Right atrium auricular region (tissue), 2 donors: ENCODE measurements at regions not wholly inside any gene's neighbourhood (a gene's known extent, or its start where the extent isn't known, plus 50 kb on each side); places are given as distances from the start of the nearest gene placed in this dataset.
A peak's percentile ranks its signal among the peaks of the same experiment; 100 is the strongest.
"Not testable (repeated sequence)": the region's sequence is repeated elsewhere in the genome, so short reads cannot be mapped to it uniquely, and the experiment has no call there.

ENCODE experiments used
- DNase-seq: peaks from one replicate; pipeline ENCODE4 v3.0.0-alpha.2; 2019; ENCODE audit warnings: low spot score
- H3K27ac ChIP-seq, 2 donors: fragments of 200-600 bp; sonication (generic); 1 replicate in 1 of 2; 2 replicates in 1 of 2; pipeline ENCODE4 v1.5.1; 2016 to 2019
- H3K27me3 ChIP-seq, 2 donors: fragments of 200-600 bp; sonication (generic); one replicate each; pipeline versions ENCODE4 v1.5.1 to v1.6.0; 2017 to 2019
- H3K36me3 ChIP-seq: fragments of 200-600 bp; sonication (generic); one replicate; pipeline ENCODE4 v1.5.1; 2016
- H3K4me1 ChIP-seq, 2 donors: fragments of 200-600 bp; sonication (generic); one replicate each; pipeline versions ENCODE4 v1.5.1 to v1.6.0; 2017 to 2019
- H3K4me3 ChIP-seq, 2 donors: fragments of 200-600 bp; sonication (generic); 1 replicate in 1 of 2; 2 replicates in 1 of 2; pipeline ENCODE4 v1.5.1; 2017 to 2019; ENCODE audit warnings: mild to moderate bottlenecking in 1 of 2, moderate library complexity in 1 of 2
- H3K9me3 ChIP-seq, 2 donors: fragments of 200-600 bp; sonication (generic); one replicate each; pipeline ENCODE4 v1.5.1; 2019

DNA sequence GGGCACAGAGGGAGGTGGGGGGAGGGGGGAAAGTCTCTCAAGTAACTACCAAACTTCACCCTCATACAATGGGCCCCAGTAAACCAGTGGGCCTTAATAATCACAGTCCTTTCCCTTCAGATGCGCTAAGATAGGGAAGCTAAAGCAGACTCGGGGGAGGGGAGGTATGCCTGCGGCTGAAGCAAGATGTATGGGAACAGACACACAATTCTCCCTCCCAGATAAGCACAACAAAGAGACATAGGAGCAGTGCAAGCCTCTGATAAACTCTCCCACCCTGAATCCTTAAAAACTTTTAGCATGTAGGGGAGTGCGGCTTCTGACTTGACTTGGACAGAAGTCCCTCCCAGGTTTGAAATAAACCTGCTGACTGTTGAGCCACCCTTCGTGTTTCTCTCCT lies 54.7 kb downstream of the PROP1 start:
- not testable (repeated sequence) for H3K9me3 ChIP-seq, H3K4me1 ChIP-seq, H3K36me3 ChIP-seq, DNase-seq, H3K4me3 ChIP-seq, H3K27ac ChIP-seq, H3K27me3 ChIP-seq

DNA sequence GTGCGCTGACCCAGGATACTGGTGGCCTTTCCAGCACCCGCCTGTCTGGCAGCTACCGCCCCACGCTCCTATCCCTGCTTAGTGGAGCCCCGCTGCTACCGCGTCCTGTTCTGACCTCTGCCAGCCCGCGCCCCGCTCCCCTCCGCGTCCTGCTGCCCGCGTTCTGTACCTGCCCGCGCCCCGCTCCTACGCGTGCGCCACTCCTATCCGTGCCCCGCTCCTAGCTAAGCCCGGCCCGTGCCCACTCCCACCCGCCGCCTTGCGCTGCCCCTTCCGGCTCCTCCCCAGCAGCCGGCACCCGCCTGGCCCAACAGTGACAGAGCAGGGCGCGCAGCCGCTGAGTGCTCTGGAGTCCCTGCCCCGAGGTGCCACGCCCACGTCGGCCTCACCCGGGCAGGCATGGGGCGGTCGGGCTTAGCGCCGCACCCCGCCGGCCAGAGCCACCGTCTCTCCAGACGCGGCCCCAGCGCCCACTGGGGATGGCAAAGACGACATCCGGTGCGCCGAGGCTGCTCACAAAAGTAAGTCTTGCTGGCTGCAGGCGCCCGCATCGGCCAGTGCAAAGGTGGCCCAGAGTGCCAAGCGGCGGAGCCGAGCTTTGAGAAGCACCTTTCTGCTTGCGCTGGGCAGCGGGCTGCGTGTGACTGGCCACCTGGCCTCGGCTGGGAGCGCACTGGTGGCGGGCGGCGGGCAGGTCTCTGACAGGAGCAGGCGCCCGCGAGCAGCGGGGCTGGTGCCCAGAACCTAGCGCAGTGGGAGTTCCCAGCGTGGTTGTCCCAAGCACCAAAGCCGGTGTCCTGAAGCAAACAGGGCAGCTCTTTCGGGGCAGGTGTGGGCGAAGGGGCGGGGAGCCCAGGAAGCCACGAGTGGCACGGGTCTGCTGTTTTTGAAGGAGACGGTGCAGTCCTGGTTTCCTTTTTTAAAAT lies 56.5 kb downstream of the PROP1 start:
- H3K9me3 ChIP-seq, H3K36me3 ChIP-seq, H3K4me1 ChIP-seq, H3K27ac ChIP-seq, DNase-seq, H3K27me3 ChIP-seq: not testable (repeated sequence)
- peak overlapping the region in 1 of 2 donors; percentile 42 for H3K4me3 ChIP-seq

DNA sequence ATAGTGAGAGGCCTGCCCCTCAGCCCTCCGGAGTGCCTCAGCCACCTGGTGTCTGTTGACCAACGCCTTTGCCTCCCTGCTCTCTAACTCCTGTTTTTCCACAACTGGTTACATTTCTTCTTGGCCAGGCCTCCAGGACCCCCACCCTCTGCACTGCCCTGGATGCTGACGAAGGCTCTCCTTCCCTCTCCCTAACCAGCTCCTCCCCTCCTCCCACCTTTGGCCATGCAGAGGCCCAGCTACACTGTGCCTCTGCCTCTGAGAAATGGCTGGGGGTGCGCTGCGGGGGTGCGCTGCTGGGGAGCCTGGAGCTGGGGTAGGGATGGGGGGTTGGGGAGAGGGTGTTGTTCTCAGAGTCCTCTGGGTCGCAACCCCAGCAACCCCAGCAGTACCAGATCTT lies 57.3 kb downstream of the PROP1 start:
- DNase-seq, H3K36me3 ChIP-seq, H3K27ac ChIP-seq, H3K4me3 ChIP-seq, H3K9me3 ChIP-seq, H3K4me1 ChIP-seq, H3K27me3 ChIP-seq: not testable (repeated sequence)

DNA sequence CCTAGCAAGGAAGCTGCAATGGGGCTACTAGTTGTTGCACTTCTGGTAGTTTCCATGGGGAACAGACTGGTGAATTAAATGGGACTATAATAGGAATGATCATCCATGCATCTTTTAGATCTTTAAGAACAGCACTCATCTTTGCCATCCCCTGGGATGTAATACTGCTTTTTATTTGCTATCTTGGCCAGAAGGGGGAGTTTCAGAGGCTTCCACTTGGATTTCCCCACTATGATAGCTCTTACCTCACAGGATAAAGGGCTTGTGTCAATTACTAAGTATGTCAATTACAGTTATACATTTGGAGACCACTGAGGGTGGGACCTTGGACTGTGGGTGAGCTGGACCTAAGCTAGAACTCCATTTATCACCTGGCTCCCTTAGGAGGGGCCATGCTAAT lies 61.8 kb downstream of the PROP1 start:
- not testable (repeated sequence) for DNase-seq, H3K36me3 ChIP-seq, H3K4me3 ChIP-seq, H3K27ac ChIP-seq, H3K27me3 ChIP-seq, H3K4me1 ChIP-seq, H3K9me3 ChIP-seq

DNA sequence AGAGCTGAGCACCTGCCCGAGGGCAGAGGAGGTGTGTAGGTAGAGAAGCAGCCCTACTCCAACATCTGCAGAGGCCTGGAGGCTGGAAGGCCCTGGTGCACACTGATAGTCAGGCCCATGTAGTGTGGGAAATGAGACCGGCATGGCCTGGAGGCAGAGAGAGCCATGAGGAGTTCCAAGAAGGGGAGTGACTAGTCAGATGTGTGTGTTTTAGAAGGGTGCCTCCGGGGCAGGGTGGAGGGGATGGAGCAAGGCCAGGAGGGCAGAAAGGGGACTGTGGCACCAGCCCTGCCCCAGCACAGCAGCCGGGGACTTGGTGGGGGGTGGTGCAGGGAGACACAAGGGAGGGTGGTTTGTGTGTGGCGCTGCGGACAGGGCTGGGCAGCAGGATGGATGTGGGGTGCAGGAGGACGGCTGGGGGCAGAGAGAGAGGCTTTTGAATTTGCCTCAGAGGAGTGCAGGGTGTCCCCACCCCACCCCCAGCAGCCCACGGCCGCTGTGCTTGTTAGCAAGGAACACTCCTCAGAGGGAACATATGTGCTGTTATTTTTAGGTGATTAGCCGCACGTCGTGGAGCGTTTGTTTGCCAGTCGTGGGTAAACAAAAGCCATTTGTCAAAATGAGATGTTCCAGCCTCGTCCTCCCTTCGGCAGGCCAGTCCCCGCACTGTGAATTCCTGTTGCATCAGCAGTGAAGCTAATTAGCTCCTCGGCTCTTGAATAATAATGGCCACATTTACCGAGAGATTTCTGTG lies 65.6 kb downstream of the PROP1 start:
- not testable (repeated sequence) for DNase-seq, H3K4me1 ChIP-seq, H3K27me3 ChIP-seq, H3K27ac ChIP-seq, H3K36me3 ChIP-seq, H3K9me3 ChIP-seq, H3K4me3 ChIP-seq

DNA sequence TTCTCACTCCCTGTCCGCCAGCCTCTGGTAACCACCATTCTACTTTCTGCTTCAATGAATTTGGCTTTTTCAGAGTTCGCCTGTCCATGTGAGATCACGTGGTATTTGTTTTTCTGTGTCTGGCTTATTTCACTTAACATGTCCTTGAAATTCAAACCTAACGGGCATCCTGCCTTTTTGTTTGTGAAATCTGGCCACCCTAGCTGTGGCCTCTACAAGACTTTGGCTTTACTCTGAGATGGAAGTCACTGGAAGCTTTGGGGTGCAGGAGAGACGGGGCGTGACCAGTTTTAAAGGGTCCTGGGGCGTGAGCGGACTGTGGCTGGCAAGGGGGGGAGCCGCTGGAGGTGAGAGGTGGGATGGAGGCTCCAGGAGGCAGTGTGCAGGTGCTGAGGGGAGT lies 66.4 kb downstream of the PROP1 start:
- H3K4me1 ChIP-seq, H3K27ac ChIP-seq, H3K36me3 ChIP-seq, H3K27me3 ChIP-seq, H3K4me3 ChIP-seq, DNase-seq, H3K9me3 ChIP-seq: not testable (repeated sequence)

DNA sequence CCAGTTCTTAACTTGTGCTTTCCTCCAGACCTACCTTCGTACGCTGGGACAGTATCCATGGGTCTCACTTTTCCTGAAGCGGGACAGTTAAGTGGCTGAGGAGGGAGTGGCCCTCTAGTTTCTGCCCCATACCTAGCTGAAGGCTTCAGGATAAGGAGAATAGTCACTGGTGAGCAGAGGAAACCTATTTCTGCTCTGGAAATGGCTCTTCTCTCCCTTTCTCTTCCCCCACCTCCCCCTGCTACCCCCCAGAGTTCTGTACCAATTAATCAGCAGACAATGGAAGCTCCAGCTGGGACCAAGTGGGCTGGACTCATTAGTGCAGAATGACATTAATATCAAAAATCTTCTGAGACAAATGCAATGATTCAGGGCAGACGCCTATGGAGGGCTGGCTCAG lies 68.5 kb downstream of the PROP1 start:
- DNase-seq, H3K4me1 ChIP-seq, H3K36me3 ChIP-seq, H3K27ac ChIP-seq, H3K27me3 ChIP-seq, H3K4me3 ChIP-seq, H3K9me3 ChIP-seq: not testable (repeated sequence)

DNA sequence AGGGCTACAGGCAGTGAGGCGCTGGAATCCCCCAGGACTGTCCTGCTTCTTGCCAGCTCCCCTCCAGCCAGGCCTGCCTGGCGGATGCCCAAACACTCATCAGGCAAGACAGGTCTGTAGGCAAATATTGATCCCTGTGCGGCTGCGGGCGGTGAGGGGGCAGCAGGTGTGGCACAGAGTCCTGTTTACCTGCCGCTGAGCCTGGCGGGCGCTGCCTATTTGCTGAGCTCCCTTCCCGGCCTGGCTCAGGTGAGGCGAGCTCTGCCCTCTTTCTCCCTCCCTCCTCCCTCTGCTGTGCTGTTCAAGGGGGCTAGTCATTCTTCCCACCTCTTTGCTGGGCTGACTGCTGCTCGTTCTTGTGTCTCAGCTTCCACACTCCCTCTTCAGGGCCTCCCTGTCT lies 71.5 kb downstream of the PROP1 start:
- H3K27ac ChIP-seq, H3K36me3 ChIP-seq, H3K4me1 ChIP-seq, H3K4me3 ChIP-seq, H3K27me3 ChIP-seq, H3K9me3 ChIP-seq, DNase-seq: not testable (repeated sequence)

DNA sequence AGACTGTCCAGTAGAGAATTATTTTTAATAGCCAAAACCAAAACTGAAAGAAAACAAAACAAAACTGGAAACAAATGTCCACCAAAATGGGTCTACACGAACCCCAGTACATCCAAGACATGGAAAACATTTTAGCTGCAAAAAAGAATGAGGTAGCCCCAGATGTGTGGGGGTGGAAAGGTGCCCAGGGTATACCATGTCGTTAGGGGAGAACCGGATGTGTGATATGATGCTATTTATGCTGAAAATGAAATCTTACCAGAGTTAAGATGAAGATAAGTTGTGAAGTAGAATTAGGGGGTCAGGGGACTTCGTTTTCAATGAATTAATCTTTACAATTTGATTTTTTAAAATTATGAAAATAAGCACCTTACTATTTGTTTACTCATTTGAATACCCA lies 72.2 kb downstream of the PROP1 start:
- H3K4me1 ChIP-seq, H3K27ac ChIP-seq, H3K27me3 ChIP-seq, H3K36me3 ChIP-seq, DNase-seq, H3K9me3 ChIP-seq, H3K4me3 ChIP-seq: not testable (repeated sequence)

DNA sequence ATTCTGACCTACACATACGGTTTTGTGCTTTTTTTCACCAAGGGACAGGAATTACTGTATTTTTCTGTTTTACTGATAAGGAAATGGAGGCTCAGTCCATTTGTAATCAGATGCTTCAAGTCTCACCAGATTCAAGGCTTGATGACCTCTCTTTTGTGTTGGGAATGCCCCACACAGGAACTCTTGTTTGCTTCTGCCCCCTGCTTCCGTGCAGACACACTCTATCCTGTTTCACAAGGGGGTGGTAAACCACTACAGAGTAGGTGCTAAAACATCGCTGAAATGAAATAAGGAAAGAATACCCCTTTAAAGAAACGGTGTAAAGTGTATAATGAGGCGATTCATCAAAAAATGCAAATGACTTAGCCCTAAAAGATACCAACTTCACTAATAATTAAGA lies 72.9 kb downstream of the PROP1 start:
- H3K27ac ChIP-seq, DNase-seq, H3K9me3 ChIP-seq, H3K4me3 ChIP-seq, H3K27me3 ChIP-seq, H3K36me3 ChIP-seq, H3K4me1 ChIP-seq: not testable (repeated sequence)

DNA sequence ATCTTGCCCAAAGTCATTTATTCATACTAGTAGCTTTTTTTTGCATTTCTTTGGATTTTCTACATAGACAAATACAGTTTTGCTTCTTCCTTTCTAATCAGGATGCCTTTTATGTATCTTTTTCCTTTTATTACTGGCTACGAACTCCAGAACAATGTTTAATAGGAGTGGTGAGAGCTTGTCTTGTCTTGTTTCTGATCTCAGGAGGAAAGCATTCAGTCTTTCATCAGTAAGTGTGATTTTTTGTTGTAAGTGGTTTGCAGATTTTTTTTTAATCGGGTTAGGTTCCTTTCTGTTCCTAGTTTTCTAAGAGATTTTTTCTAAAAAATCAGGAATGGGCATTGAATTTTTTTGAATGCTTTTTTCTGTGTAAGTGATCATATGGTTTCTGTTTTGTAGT lies 86.8 kb downstream of the PROP1 start:
- H3K4me1 ChIP-seq, DNase-seq, H3K27ac ChIP-seq, H3K4me3 ChIP-seq, H3K27me3 ChIP-seq, H3K9me3 ChIP-seq, H3K36me3 ChIP-seq: not testable (repeated sequence)

DNA sequence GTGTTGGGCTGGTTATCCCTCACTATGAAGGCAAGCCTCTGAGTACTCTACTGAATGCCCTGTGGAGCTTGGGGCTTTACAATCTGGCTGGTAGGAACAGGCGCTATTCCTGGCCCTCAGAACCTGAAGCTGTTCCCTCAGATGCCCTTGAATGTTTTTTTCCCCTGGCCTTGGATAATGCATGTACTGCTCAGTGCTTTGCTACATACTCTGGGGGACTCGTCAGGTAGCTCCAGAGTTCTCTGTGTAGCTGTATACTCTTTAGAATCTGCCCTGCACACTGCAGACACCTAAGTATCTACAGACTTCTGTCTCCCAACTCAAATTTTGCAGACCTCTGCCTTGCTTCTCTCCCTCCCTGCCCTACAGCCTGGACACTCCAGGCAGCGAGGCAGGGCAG lies 93.2 kb downstream of the PROP1 start:
- H3K4me1 ChIP-seq, H3K27ac ChIP-seq, H3K36me3 ChIP-seq, DNase-seq, H3K4me3 ChIP-seq, H3K9me3 ChIP-seq, H3K27me3 ChIP-seq: not testable (repeated sequence)

DNA sequence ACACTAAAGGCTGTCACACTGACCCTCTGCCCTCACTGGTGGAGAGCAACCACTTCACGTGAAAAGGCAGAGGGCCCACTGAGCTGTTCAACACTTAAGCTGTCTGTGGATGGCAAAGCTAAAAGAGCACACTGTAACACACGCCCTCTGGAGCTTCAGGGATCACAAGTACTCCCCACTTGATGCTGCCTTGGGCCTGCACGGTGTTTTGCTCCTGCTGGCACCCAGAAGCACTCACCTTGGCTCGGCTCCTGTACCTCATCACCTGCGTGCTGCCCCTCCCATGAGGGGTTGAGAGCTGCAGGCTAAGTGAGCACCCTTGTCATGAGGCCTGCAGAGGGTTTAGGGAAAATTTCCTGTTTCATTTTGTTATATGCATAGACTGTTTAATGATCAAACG lies 96.0 kb downstream of the PROP1 start:
- not testable (repeated sequence) for H3K36me3 ChIP-seq, H3K4me1 ChIP-seq, H3K27me3 ChIP-seq, H3K9me3 ChIP-seq, H3K27ac ChIP-seq, DNase-seq, H3K4me3 ChIP-seq

DNA sequence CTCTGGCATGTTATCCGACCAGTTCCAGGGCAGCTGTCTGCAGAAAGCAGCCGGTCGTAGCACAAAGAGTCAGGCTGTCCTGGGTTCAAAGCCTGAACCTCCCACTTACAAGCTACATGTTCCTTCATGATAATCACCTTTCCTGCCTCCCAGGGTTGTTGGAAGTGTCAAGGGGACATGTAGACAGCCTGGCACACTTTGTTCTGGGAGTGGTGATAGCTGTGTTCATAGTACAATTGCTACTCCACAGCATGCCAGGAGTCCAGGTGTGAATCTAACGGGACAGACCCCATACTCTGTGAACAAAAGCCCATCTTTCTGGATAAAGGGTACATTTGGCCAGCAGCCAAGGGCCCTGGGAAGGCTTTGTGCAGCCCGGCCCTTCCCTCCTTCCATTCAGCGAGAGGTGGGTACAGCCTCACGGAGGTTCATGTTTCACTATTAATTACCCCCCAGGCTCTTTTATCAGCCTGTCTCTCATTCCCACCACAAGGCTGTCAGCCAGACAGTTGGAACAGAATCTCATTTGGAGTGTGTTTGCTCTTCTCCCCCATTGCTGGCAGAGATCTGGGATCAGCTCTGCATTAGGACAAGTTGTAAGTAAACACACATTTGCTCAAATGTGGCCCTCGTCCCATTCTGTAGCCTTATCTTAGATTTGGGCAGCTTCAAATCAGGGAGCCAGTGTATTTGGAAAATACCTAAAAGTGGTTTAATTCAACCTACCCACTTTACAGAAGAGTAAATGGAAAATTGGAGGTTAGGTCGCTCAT lies 101.2 kb downstream of the PROP1 start:
- H3K27me3 ChIP-seq, H3K4me3 ChIP-seq, H3K4me1 ChIP-seq, H3K9me3 ChIP-seq, H3K36me3 ChIP-seq, H3K27ac ChIP-seq, DNase-seq: not testable (repeated sequence)

DNA sequence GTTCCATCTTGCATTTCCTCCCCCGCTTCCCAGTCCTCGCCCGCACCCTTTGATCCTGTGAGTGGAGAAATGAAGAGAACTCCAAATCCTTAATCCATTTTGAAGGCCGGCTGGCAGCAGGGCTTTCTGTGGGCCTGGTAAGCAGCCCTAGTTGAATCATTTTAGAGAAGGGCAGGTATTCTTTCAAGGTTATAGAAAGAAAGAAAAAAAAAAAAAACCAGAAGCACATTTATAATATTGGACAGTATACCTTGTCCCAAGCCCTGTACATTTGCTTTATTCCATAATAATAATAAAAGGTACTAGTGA lies 103.7 kb downstream of the PROP1 start:
- not testable (repeated sequence) for H3K4me1 ChIP-seq, H3K27me3 ChIP-seq, H3K27ac ChIP-seq, H3K9me3 ChIP-seq, H3K4me3 ChIP-seq, H3K36me3 ChIP-seq, DNase-seq
